ENCODE measurements at regions not wholly inside any gene's neighbourhood (a gene's known extent, or its start where the extent isn't known, plus 50 kb on each side); places are given as distances from the start of the nearest gene placed in this dataset.

DNA sequence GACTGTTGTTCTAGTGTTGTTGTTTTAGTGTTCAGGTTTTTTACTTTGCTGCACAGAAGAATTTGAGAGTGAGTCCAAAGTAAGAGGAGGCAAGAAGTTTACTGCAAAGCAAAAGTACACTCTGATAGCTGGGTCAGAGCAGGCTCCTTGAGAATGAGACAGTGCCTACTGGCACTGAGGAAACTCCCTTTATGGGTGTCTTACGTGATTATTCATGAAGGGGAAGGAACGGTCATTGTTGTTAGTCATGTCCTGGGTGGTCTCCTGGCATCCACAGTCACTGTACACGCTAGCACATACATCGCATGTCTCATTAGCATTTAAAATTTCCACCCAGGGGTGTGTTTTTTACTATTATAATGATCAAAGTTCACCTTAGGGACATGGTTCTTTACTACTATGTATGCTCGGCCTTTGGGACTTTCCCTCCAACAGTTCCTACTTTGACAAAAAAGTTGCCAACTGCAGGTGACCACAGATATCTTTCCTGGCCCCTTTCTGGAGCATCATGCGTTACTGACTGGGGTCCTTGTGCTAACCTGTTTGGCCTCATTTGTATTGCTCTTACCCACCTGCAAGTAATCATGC lies 688.9 kb upstream of the AMOT start:
- H4K20me1 ChIP-seq (ENCODE audit: insufficient read depth, low read length), result no peaks in the 10 kb centered on the region
- DNase-seq (ENCODE audit: low spot score), result no peak
- H3K4me1 ChIP-seq (ENCODE audit: insufficient read depth, low read length), result no peaks in the 10 kb centered on the region
- no peak overlapping the region for H3K9ac ChIP-seq (ENCODE audit: insufficient read depth, low read depth, low read length)
- ChIA-PET POLR2A (no interaction called here), CTCF (ENCODE audit: low intra/inter-chr PET ratio, low total read pairs) (no interaction called here)
- H3K4me2 ChIP-seq (ENCODE audit: low read depth, low read length), result no peak overlapping the region
- no peaks in the 10 kb centered on the region for H3K79me2 ChIP-seq (ENCODE audit: insufficient read depth, low read length)
- TF ChIP-seq SP2 (CRISPR knock-in tag; IDR thresholded peaks at IDR 0.05) (no peak), ZNF207 (IDR thresholded peaks at IDR 0.05; ENCODE audit: borderline replicate concordance) (no peak), POLR2AphosphoS5 (IDR thresholded peaks at IDR 0.05; ENCODE audit: low read depth, low read length) (no peak), RBAK (CRISPR knock-in tag; IDR thresholded peaks at IDR 0.05) (no peak), NCOR1 (IDR thresholded peaks at IDR 0.05; ENCODE audit: borderline replicate concordance, low read length) (no peak), ZNF777 (CRISPR knock-in tag; IDR thresholded peaks at IDR 0.05) (no peak)
- TF ChIP-seq, protein P1, sequence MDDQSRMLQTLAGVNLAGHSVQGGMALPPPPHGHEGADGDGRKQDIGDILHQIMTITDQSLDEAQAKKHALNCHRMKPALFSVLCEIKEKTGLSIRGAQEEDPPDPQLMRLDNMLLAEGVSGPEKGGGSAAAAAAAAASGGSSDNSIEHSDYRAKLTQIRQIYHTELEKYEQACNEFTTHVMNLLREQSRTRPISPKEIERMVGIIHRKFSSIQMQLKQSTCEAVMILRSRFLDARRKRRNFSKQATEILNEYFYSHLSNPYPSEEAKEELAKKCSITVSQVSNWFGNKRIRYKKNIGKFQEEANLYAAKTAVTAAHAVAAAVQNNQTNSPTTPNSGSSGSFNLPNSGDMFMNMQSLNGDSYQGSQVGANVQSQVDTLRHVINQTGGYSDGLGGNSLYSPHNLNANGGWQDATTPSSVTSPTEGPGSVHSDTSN (CRISPR knock-in tag; IDR thresholded peaks at IDR 0.05; ENCODE audit: borderline replicate concordance), result no peak
- TF ChIP-seq, protein P2, sequence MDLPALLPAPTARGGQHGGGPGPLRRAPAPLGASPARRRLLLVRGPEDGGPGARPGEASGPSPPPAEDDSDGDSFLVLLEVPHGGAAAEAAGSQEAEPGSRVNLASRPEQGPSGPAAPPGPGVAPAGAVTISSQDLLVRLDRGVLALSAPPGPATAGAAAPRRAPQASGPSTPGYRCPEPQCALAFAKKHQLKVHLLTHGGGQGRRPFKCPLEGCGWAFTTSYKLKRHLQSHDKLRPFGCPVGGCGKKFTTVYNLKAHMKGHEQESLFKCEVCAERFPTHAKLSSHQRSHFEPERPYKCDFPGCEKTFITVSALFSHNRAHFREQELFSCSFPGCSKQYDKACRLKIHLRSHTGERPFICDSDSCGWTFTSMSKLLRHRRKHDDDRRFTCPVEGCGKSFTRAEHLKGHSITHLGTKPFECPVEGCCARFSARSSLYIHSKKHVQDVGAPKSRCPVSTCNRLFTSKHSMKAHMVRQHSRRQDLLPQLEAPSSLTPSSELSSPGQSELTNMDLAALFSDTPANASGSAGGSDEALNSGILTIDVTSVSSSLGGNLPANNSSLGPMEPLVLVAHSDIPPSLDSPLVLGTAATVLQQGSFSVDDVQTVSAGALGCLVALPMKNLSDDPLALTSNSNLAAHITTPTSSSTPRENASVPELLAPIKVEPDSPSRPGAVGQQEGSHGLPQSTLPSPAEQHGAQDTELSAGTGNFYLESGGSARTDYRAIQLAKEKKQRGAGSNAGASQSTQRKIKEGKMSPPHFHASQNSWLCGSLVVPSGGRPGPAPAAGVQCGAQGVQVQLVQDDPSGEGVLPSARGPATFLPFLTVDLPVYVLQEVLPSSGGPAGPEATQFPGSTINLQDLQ (CRISPR knock-in tag; IDR thresholded peaks at IDR 0.05), result no peak
- intact Hi-C loops (cut with micrococcal nuclease; ENCODE audit: unreplicated experiment), result no loop called here
- no peak overlapping the region for H2AFZ ChIP-seq (ENCODE audit: low read length)
- BruUV-seq (replicated peaks), result no TSS peak
- no peak for FAIRE-seq
- no peak for ATAC-seq
- in situ Hi-C loops (cut with HindIII; ENCODE audit: extremely low pct_ligation_motif_present, low pct_unique_long_range_greater_than_20kb), result no loop called here
- no peaks in the 10 kb centered on the region for H3K36me3 ChIP-seq (replicated peaks in 1 of 2; ENCODE audit: control insufficient read depth in 1 of 2, insufficient read depth in 2 of 2, low read length in 2 of 2)
- no peak overlapping the region for H3K27ac ChIP-seq (ENCODE audit: extremely low read length, insufficient read depth, low read length)
- H3K9me3 ChIP-seq (ENCODE audit: low read length), result no peaks in the 10 kb centered on the region
- WGBS (ENCODE audit: low lambda C conversion rate), result 33% methylated on average over 3 of the region's 6 CpGs
- H3K4me3 ChIP-seq (replicated peaks in 1 of 3; ENCODE audit: insufficient read depth in 1 of 3, low read depth in 2 of 3, low read length in 3 of 3), result no peak overlapping the region
- H3K27me3 ChIP-seq (ENCODE audit: control insufficient read depth in 1 of 2, insufficient read depth in 2 of 2, low read length in 2 of 2), result no peaks in the 10 kb centered on the region
